GM19463 (cell line): ENCODE measurements at regions not wholly inside any gene's neighbourhood (a gene's known extent, or its start where the extent isn't known, plus 50 kb on each side); places are given as distances from the start of the nearest gene placed in this dataset.
"Not testable (repeated sequence)": the region's sequence is repeated elsewhere in the genome, so short reads cannot be mapped to it uniquely, and the experiment has no call there.

Experiments used
- ATAC-seq: cut with Tn5 transposase; IDR thresholded peaks from one replicate; pipeline ENCODE4 v1.9.1; 2021; ENCODE audit warnings: mild to moderate bottlenecking, moderate library complexity; ENCODE audit not compliant: unreplicated experiment

DNA sequence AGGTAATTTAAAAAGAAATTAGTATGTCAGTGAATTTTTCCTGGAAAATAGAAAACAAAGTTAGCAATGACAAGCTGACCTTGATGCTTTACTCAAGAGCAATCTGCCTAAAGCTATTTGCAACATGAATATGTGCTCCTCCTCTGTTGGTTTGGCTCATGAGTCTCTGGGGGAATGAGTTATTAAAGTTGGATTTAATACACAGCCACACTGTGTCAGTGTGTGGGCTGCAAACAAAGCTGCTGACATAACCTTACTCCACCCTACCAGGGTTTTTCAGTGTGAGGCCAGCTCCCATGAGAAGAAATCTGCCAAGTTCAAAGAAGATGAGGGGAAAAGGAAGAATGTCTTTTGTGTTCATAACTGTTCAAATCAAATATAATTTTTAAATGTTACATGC, 280.5 kb downstream of the TLL1 start:
- ATAC-seq: no peak

GRCh38 chr4:166162327-166162726, 289.3 kb downstream of the TLL1 start:
- ATAC-seq: no peak

GRCh38 chr4:166165829-166166420, 292.9 kb downstream of the TLL1 start:
- ATAC-seq: peak; percentile 94

GRCh38 chr4:166169111-166169510, 296.1 kb downstream of the TLL1 start:
- ATAC-seq: no peak

- ATAC-seq: no peak
Measured at GRCh38 chr4:166172619-166173018, 299.6 kb downstream of the TLL1 start.

DNA sequence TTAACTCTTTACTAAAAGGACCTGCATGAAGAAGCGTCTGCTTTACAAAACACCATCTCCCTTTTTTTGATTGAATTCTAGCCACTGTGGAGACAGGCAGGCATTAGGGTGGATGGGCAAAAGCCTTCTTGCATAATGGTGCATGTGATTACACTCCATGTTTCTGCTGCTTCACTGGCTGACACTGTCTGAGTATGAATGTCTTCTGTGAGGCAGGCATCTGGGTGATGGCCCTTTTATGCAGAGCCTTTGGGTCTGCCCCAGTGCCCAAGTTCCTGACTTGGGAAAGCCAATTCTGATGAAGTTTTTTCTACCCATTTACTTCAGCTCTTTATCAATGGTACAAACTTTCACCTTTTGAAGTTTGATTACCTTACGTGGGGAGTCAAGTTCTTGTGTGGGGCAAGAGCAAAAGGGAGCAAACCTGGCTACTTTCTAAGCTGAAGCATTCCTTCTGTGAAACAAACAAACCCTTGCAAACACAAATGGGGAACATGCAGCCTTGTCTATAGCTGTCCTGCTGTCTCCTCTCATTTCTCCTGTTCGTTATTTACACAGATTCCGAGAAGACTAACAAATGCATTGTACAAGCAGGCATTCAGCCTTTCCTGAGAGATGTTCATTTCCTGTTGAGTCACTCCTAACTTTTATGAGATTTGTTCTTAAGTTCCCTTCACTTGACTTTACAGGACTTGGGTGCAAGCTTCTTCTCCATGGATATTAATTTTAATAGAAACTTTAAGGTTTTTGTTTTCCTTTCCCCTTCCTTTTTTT, 301.9 kb downstream of the TLL1 start:
- no peak for ATAC-seq

DNA sequence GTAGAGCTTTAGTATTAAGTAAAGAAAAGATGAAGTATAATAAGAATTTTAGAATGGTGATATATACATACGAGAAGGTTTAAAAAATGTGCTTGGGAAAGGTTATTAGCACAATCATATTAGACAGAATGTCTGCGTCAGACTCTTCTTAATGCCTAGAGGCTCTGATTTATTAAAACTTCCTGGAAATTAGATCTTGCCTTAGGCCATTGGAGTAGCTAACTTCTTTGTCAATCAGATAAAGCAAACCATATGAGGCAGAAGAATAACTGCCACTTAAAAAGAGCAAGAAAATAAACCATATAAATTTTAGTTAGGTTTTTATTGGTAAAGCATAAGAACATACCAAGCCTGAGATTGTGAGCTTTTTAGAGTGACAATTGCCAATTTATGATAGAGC, 309.1 kb downstream of the TLL1 start:
- ATAC-seq: no peak

GRCh38 chr4:166195101-166195500, 322.1 kb downstream of the TLL1 start:
- ATAC-seq: no peak

GRCh38 chr4:166197166-166197565, 324.1 kb downstream of the TLL1 start:
- no peak for ATAC-seq

GRCh38 chr4:166198041-166198440, 325.0 kb downstream of the TLL1 start:
- no peak for ATAC-seq

DNA sequence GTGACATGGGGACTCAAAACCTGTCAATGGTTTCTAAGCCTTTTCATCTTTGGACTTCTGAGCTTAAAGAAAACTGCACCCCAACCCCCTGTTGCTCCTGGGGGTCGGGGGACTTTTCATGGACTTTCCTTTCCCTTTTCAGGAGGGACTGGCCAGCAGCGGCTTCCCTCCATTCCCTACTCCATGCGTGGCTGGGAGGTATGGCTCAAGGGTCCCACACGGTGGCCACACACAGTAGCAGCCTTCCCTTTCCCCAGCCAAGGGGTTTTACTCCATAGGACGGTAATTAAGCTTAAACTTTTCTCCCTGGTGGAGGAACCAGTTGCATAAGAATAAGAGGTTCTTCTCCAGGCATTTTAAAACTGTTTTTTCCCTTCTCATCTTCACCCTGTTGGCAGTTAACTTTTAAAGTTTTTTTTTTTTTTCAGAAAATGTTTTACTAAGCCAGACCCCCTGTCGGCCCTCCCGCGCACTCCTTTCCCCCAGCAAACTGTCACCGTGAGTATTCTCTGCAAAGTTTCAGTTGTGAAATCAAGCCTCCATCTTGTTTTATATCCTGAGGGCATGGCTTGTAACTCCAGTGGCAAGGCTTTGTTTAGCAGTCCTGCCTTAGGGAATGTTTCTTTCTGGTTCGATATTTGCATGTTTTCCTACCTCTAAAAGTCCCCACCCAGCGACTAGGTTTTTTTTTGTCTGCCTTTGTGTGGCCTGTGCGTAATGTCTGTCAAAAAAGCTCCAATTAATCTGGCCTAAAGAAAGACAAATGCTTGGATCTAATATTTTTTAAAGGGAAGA, 325.7 kb downstream of the TLL1 start:
- ATAC-seq: no peak

- no peak for ATAC-seq
Measured at GRCh38 chr4:166202991-166203390, 330.0 kb downstream of the TLL1 start.

- ATAC-seq: not testable (repeated sequence)
Measured at GRCh38 chr4:166212326-166212725, 339.3 kb downstream of the TLL1 start.

DNA sequence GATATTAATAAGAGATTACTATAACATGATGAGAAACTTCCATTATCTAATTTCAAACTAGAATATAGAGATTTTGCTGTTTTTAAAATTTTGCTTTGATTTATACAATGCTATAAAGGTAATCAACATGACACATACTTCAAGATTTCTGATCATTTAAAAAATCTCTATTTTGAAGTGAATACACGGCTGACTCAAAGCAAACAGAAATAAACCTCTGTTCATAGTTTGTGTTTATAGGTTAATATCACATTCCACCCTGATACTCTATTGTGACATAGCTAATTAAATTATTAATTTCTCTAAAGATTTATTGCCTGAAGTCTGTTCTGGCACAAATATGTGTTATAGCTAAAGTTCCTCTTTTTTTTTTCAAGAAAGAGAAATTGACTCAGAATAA, 349.2 kb downstream of the TLL1 start:
- no peak for ATAC-seq

GRCh38 chr4:166228112-166228511, 355.1 kb downstream of the TLL1 start:
- no peak for ATAC-seq

GRCh38 chr4:166229799-166230198, 356.8 kb downstream of the TLL1 start:
- ATAC-seq: no peak

GRCh38 chr4:166230841-166231240, 357.8 kb downstream of the TLL1 start:
- no peak for ATAC-seq

DNA sequence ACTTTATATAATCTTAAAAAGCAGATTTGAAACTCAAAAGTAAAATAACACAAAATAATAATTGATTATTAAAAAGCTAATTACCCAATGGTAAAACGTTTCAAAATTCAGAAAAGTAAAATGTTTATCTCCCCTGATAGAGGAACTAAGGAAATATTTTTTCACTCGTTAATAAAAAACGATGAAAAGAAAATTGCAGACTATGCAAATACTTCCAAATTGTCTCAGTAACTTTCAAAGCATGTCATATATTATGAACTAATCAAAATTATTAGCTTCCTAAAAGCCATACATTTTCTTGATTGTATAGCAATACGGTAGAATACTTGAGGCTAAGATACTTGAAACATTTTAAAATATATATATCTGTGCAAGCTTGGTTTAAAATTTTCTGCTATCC, 366.3 kb downstream of the TLL1 start:
- ATAC-seq: no peak

- ATAC-seq: no peak
Measured at GRCh38 chr4:166252487-166253402, 379.7 kb downstream of the TLL1 start.

DNA sequence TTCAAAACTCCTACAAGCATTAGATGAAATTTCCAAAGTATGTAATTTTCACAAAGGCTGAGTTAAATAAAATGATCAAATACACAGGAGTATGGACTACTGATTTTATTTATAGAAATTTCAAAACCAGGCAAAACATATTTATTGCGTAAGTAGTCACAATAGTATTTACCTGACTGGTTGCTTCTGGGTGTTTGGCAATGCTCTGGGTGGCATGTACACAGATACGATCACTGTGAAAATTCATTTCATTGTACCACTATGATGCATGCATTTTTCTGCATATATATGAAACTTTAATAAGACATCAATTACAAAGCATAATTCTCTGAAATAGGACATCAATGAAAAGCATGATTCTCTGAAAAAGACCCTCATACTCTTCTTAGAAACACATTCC, 384.2 kb downstream of the TLL1 start:
- no peak for ATAC-seq

GRCh38 chr4:166257891-166258290, 384.9 kb downstream of the TLL1 start:
- no peak for ATAC-seq
